A549 (cell line): ENCODE measurements at regions not wholly inside any gene's neighbourhood (a gene's known extent, or its start where the extent isn't known, plus 50 kb on each side); places are given as distances from the start of the nearest gene placed in this dataset.

Experiments used
- ATAC-seq, 2 experiments: fragments of 200-7000 bp in 1 of 2; fragments of >200 bp in 1 of 2; cut with Nextera tagmentation in 1 of 2; cut with Tn5 transposase in 1 of 2; 3 replicates each; pipeline versions ENCODE4 v1.8.0 to v1.9.1; 2018 to 2020; ENCODE audit warnings: mild to moderate bottlenecking in 1 of 2, moderate library complexity in 1 of 2
- CTCF ChIA-PET: fragments of 300-600 bp; sonication (Branson Sonifier 250); formaldehyde crosslinking; extraction: SDS; loops from one replicate; lab custom pipeline; 2021; ENCODE audit warnings: antibody characterized with exemption, inconsistent platforms; lab: Yijun Ruan, JAX
- POLR2A ChIA-PET: fragments of 350-600 bp; formaldehyde crosslinking; extraction: SDS; loops from one replicate; lab custom pipeline; 2021; ENCODE audit warnings: antibody characterized with exemption, inconsistent platforms; lab: Yijun Ruan, JAX
- DNase-seq, 2 experiments: peaks; one replicate each; pipeline versions ENCODE4 v3.0.0 to v3.0.0-alpha.2; 2011 to 2016; ENCODE audit warnings: low read depth in 1 of 2, low spot score in 1 of 2
- FAIRE-seq: peaks from 2 replicates; lab custom pipeline; 2011; peaks lifted over from hg19 to GRCh38; lab: Jason Lieb, UNC
- H3K27ac ChIP-seq, 2 experiments: fragments of >200 bp; sonication (Bioruptor Twin); formaldehyde crosslinking; 3 replicates each; pipeline ENCODE4 v1.5.1; 2016 to 2017
- H3K4me1 ChIP-seq: fragments of >200 bp; sonication (Bioruptor Twin); formaldehyde crosslinking; 3 replicates; pipeline ENCODE4 v1.6.1; 2016
- H3K4me2 ChIP-seq: fragments of >200 bp; sonication (Bioruptor Twin); formaldehyde crosslinking; 3 replicates; pipeline ENCODE4 v1.6.1; 2016
- H3K4me3 ChIP-seq: fragments of >200 bp; sonication (Bioruptor Twin); formaldehyde crosslinking; 3 replicates; pipeline ENCODE4 v1.5.1; 2016
- H3K9me3 ChIP-seq: fragments of >200 bp; sonication (Bioruptor Twin); formaldehyde crosslinking; 3 replicates; pipeline ENCODE4 v1.6.1; 2016
- CBX8 ChIP-seq: fragments of 200-600 bp; sonication (generic); IDR thresholded peaks from 2 replicates; pipeline ENCODE4 v1.6.1; 2016
- CEBPB ChIP-seq, 2 experiments: fragments of >200 bp in 1 of 2; sonication (Bioruptor Twin) in 1 of 2; formaldehyde crosslinking in 1 of 2; IDR thresholded peaks; 2 replicates each; pipeline ENCODE4 v1.6.1; 2012 to 2016
- CHD2 ChIP-seq: fragments of 150-350 bp; IDR thresholded peaks from 2 replicates; pipeline ENCODE4 v1.6.1; 2014; ENCODE audit warnings: low read length; ENCODE audit not compliant: partially characterized antibody
- FOSL2 ChIP-seq, 2 experiments: fragments of 450-650 bp in 1 of 2; fragments of >200 bp in 1 of 2; sonication (Bioruptor Twin) in 1 of 2; formaldehyde crosslinking; IDR thresholded peaks; 2 replicates each; pipeline versions ENCODE4 v1.5.0 to v1.6.1; 2016 to 2020; ENCODE audit warnings: mild to moderate bottlenecking in 1 of 2, moderate library complexity in 1 of 2
- GATA3 ChIP-seq: IDR thresholded peaks from 2 replicates; pipeline ENCODE4 v1.6.1; 2012; ENCODE audit warnings: borderline replicate concordance
- HEYL ChIP-seq: fragments of 250-450 bp; sonication (Bioruptor Pico); IDR thresholded peaks from 2 replicates; pipeline ENCODE4 v1.8.0; 2021; ENCODE audit warnings: mild to moderate bottlenecking, moderate library complexity
- HOXA7 ChIP-seq: fragments of 250-450 bp; sonication (Bioruptor Pico); IDR thresholded peaks from 2 replicates; pipeline ENCODE4 v1.5.0; 2020; ENCODE audit warnings: mild to moderate bottlenecking, moderate library complexity
- HOXB5 ChIP-seq: fragments of 250-450 bp; sonication (Bioruptor Pico); IDR thresholded peaks from 2 replicates; pipeline ENCODE4 v1.5.0; 2020; ENCODE audit warnings: mild to moderate bottlenecking, moderate library complexity
- JUN ChIP-seq, 2 experiments: fragments of >200 bp; sonication (Bioruptor Twin); formaldehyde crosslinking; IDR thresholded peaks; 2 replicates in 1 of 2; 3 replicates in 1 of 2; pipeline ENCODE4 v1.6.1; 2016 to 2017
- KDM1A ChIP-seq: fragments of 200-600 bp; sonication (generic); IDR thresholded peaks from 2 replicates; pipeline ENCODE4 v1.6.1; 2016; ENCODE audit warnings: low read depth, mild to moderate bottlenecking
- MAZ ChIP-seq: fragments of 150-350 bp; IDR thresholded peaks from 2 replicates; pipeline ENCODE4 v1.6.1; 2014; ENCODE audit warnings: antibody characterized with exemption, low read depth, low read length, borderline replicate concordance
- MYC ChIP-seq: IDR thresholded peaks from 2 replicates; pipeline ENCODE4 v1.6.1; 2012; ENCODE audit warnings: mild to moderate bottlenecking, inconsistent platforms, low read length, improper control_type of control experiment, borderline replicate concordance
- NR3C1 ChIP-seq: fragments of >200 bp; sonication (Bioruptor Twin); formaldehyde crosslinking; IDR thresholded peaks from 3 replicates; pipeline ENCODE4 v1.6.1; 2017
- POLR2AphosphoS2 ChIP-seq: conservative IDR thresholded peaks from 2 replicates; pipeline ENCODE4 v1.6.1; 2012; ENCODE audit warnings: low read length, improper control_type of control experiment, inconsistent platforms
- RARB ChIP-seq: fragments of 250-450 bp; sonication (Bioruptor Pico); IDR thresholded peaks from 2 replicates; pipeline ENCODE4 v1.8.0; 2021; ENCODE audit warnings: mild to moderate bottlenecking, moderate library complexity
- SMC3 ChIP-seq: fragments of >200 bp; sonication (Bioruptor Twin); formaldehyde crosslinking; IDR thresholded peaks from 3 replicates; pipeline ENCODE4 v1.6.1; 2018; ENCODE audit warnings: inconsistent platforms
- SREBF2 ChIP-seq: fragments of 450-650 bp; IDR thresholded peaks from 2 replicates; pipeline ENCODE4 v1.6.1; 2014; ENCODE audit warnings: mild to moderate bottlenecking, moderate library complexity
- TP53 ChIP-seq: fragments of 250-450 bp; sonication (Bioruptor Pico); IDR thresholded peaks from 2 replicates; pipeline ENCODE4 v1.5.0; 2021; ENCODE audit warnings: mild to moderate bottlenecking, moderate library complexity
- ZFP36 ChIP-seq: fragments of 450-650 bp; IDR thresholded peaks from 2 replicates; pipeline ENCODE4 v1.6.1; 2014; ENCODE audit warnings: borderline replicate concordance; ENCODE audit not compliant: partially characterized antibody
- WGBS: methylation state at CpG from one replicate; pipeline ENCODE4 v1.1.6; 2017; ENCODE audit errors: missing lambda C conversion rate; 5-methylcytosine and 5-hydroxymethylcytosine counted together
- TF ChIP-seq, protein P1 (sequence below): fragments of 200-600 bp; sonication (generic); IDR thresholded peaks from 2 replicates; pipeline ENCODE4 v1.6.1; 2016; ENCODE audit warnings: antibody characterized with exemption, mild to moderate bottlenecking, moderate library complexity
- TF ChIP-seq, protein P2 (sequence below): IDR thresholded peaks from 2 replicates; pipeline ENCODE4 v1.6.1; 2012

GRCh38 chr17:13287226-13287625, 269.4 kb upstream of the ELAC2 start:
- 60% methylated on average over 6 of the region's 6 CpGs for WGBS
- TF ChIP-seq JUN (IDR thresholded peaks at IDR 0.05): no peak
- no peak for TF ChIP-seq CEBPB (IDR thresholded peaks at IDR 0.05)
- no peak for TF ChIP-seq POLR2AphosphoS2
- TF ChIP-seq ZFP36: no peak
- no peak for TF ChIP-seq KDM1A
- no peak for TF ChIP-seq CHD2
- no peak for TF ChIP-seq HOXA7 (CRISPR knock-in tag)
- no peak for TF ChIP-seq RARB (CRISPR knock-in tag)
- FAIRE-seq: no peak

DNA sequence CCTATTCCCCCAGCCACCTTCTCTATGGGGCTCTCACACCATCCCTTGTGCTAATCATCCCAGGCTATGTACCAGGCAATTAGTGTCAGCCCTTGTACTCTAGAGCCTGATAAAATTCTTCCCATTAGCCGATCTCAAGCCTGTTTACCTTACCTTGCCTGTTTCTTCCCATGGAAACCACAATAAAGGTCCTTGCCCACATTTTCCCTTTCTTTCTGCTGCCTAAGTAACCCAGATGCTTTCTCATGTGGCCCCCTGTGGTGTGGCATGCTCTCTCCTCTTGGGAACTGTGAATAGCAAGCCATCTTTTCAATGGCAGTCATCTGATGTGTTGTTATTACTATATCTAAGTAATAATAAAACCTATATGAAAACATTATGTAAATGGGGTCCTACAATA, 265.8 kb upstream of the ELAC2 start:
- ATAC-seq: no peak
- TF ChIP-seq HOXB5 (CRISPR knock-in tag) (no peak), HOXA7 (CRISPR knock-in tag) (no peak), ZFP36 (no peak), TP53 (CRISPR knock-in tag) (no peak)
- TF ChIP-seq, all 56 proteins: peak for 0
- FAIRE-seq (no peak), DNase-seq (no peak)
- H3K4me3 ChIP-seq: no peak overlapping the region
- H3K27ac ChIP-seq: no peak overlapping the region
- H3K9me3 ChIP-seq: no peaks in the 10 kb centered on the region
- no peak overlapping the region for H3K4me2 ChIP-seq
- H3K4me1 ChIP-seq: no peaks in the 10 kb centered on the region
- ChIA-PET CTCF (no interaction called here), POLR2A (no interaction called here)
- 0% methylated on average over 1 of the region's 1 CpG for WGBS

More at GRCh38 chr17:13287226-13287625, 269.4 kb upstream of the ELAC2 start:
- Histone ChIP-seq H3K4me3 (no peak overlapping the region), H3K27ac (no peak overlapping the region), H3K4me1 (no peaks in the 10 kb centered on the region), H3K4me2 (no peak overlapping the region), H3K9me3 (no peaks in the 10 kb centered on the region)
- CTCF ChIA-PET: no interaction called here
- DNase-seq: no peak
- no peak for ATAC-seq
- POLR2A ChIA-PET: no interaction called here

GRCh38 chr17:13281626-13282025, 263.8 kb upstream of the ELAC2 start:
- POLR2A ChIA-PET: no interaction called here
- CTCF ChIA-PET: no interaction called here
- no peak overlapping the region for H3K27ac ChIP-seq
- no peak overlapping the region for H3K4me3 ChIP-seq
- TF ChIP-seq MAZ (no peak), SMC3 (no peak), NR3C1 (no peak), GATA3 (no peak), CHD2 (no peak), CBX8 (no peak)
- TF ChIP-seq, protein P1, sequence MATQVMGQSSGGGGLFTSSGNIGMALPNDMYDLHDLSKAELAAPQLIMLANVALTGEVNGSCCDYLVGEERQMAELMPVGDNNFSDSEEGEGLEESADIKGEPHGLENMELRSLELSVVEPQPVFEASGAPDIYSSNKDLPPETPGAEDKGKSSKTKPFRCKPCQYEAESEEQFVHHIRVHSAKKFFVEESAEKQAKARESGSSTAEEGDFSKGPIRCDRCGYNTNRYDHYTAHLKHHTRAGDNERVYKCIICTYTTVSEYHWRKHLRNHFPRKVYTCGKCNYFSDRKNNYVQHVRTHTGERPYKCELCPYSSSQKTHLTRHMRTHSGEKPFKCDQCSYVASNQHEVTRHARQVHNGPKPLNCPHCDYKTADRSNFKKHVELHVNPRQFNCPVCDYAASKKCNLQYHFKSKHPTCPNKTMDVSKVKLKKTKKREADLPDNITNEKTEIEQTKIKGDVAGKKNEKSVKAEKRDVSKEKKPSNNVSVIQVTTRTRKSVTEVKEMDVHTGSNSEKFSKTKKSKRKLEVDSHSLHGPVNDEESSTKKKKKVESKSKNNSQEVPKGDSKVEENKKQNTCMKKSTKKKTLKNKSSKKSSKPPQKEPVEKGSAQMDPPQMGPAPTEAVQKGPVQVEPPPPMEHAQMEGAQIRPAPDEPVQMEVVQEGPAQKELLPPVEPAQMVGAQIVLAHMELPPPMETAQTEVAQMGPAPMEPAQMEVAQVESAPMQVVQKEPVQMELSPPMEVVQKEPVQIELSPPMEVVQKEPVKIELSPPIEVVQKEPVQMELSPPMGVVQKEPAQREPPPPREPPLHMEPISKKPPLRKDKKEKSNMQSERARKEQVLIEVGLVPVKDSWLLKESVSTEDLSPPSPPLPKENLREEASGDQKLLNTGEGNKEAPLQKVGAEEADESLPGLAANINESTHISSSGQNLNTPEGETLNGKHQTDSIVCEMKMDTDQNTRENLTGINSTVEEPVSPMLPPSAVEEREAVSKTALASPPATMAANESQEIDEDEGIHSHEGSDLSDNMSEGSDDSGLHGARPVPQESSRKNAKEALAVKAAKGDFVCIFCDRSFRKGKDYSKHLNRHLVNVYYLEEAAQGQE: no peak
- TF ChIP-seq, protein P2, sequence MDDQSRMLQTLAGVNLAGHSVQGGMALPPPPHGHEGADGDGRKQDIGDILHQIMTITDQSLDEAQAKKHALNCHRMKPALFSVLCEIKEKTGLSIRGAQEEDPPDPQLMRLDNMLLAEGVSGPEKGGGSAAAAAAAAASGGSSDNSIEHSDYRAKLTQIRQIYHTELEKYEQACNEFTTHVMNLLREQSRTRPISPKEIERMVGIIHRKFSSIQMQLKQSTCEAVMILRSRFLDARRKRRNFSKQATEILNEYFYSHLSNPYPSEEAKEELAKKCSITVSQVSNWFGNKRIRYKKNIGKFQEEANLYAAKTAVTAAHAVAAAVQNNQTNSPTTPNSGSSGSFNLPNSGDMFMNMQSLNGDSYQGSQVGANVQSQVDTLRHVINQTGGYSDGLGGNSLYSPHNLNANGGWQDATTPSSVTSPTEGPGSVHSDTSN: no peak
- 36% methylated on average over 3 of the region's 3 CpGs for WGBS
- H3K4me2 ChIP-seq: no peak overlapping the region
- ATAC-seq (no peak), FAIRE-seq (no peak), DNase-seq (no peak)
- no peaks in the 10 kb centered on the region for H3K9me3 ChIP-seq
- H3K4me1 ChIP-seq: no peaks in the 10 kb centered on the region

DNA sequence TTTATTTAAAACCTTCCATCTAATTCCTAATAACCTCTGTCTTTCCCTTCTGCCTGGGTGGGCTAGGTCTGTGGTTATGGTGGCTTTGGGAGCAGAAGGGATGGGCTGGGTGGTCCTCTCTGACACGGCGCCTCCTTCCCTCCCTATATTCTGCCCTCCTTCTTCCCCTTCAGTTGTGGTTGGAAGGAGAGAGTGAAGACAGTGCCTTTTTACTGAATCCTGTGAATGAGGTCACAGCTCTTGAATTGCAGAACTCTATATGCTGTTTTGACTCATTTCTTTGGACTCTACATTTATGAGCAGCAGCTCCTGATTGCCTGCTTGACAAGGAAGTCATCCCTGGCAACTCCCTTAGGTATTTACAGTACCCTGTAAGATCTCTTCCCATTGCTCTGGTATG, 256.0 kb upstream of the ELAC2 start:
- TF ChIP-seq MYC (no peak), FOSL2 (IDR thresholded peaks at IDR 0.05) (no peak), FOSL2 (CRISPR knock-in tag; IDR thresholded peaks at IDR 0.05) (no peak), HEYL (CRISPR knock-in tag) (no peak), HOXB5 (CRISPR knock-in tag) (no peak), SREBF2 (no peak)
- no peak for DNase-seq
- Histone ChIP-seq H3K4me2 (no peak overlapping the region), H3K9me3 (no peaks in the 10 kb centered on the region), H3K4me3 (no peak overlapping the region), H3K27ac (no peak overlapping the region), H3K4me1 (no peaks in the 10 kb centered on the region)
- ChIA-PET POLR2A (no interaction called here), CTCF (no interaction called here)
- no peak for FAIRE-seq
- 26% methylated on average over 2 of the region's 2 CpGs for WGBS
- no peak for ATAC-seq
